ENCODE measurements at regions not wholly inside any gene's neighbourhood (a gene's known extent, or its start where the extent isn't known, plus 50 kb on each side); places are given as distances from the start of the nearest gene placed in this dataset.
"Not testable (repeated sequence)": the region's sequence is repeated elsewhere in the genome, so short reads cannot be mapped to it uniquely, and the experiment has no call there.

DNA sequence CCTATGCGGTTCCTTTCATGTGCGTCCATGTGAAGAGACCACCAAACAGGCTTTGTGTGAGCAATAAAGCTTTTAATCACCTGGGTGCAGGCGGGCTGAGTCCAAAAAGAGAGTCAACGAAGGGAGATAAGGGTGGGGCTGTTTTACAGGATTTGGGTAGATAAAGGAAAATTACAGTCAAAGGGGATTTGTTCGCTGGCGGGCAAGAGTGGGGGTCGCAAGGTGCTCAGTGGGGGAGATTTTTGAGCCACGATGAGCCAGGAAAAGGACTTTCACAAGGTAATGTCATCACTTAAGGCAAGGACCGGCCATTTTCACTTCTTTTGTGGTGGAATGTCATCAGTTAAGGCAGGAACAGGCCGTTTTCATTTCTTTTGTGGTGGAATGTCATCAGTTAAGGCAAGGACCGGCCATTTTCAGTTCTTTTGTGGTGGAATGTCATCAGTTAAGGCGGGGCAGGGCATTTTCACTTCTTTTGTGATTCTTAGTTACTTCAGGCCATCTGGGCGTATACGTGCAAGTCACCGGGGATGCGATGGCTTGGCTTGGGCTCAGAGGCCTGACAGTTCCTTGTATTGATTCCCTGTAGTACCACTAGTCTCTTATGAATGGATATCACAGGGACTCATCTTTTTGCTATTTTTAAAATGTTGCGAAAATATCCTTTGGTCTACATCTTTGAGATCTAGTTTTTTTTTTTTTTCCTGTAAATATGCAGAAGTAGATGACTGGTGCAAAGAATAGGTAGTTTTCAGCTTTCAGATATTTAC is 371.2 kb upstream of the SEMA6A start:
- TF ChIP-seq POLR2A, EP300, POLR2AphosphoS5 (IDR thresholded peaks at IDR 0.05): not testable (repeated sequence)
- TF ChIP-seq, protein P1, sequence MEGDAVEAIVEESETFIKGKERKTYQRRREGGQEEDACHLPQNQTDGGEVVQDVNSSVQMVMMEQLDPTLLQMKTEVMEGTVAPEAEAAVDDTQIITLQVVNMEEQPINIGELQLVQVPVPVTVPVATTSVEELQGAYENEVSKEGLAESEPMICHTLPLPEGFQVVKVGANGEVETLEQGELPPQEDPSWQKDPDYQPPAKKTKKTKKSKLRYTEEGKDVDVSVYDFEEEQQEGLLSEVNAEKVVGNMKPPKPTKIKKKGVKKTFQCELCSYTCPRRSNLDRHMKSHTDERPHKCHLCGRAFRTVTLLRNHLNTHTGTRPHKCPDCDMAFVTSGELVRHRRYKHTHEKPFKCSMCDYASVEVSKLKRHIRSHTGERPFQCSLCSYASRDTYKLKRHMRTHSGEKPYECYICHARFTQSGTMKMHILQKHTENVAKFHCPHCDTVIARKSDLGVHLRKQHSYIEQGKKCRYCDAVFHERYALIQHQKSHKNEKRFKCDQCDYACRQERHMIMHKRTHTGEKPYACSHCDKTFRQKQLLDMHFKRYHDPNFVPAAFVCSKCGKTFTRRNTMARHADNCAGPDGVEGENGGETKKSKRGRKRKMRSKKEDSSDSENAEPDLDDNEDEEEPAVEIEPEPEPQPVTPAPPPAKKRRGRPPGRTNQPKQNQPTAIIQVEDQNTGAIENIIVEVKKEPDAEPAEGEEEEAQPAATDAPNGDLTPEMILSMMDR (IDR thresholded peaks at IDR 0.05) = not testable (repeated sequence)
